IPS-18c (cell line): ENCODE measurements at regions not wholly inside any gene's neighbourhood (a gene's known extent, or its start where the extent isn't known, plus 50 kb on each side); places are given as distances from the start of the nearest gene placed in this dataset.

ENCODE experiments used
- H3K4me3 ChIP-seq: 2 replicates; pipeline ENCODE4 v1.7.0; 2013; ENCODE audit warnings: low read depth, mild to moderate bottlenecking, low read length, moderate library complexity; ENCODE audit not compliant: insufficient read depth
- H3K9me3 ChIP-seq: one replicate; pipeline ENCODE4 v1.6.1; 2013; ENCODE audit warnings: mild to moderate bottlenecking, low read length, moderate library complexity; ENCODE audit not compliant: control insufficient read depth, insufficient read depth

GRCh38 chr10:10803278-10803677 is 214.4 kb upstream of the CELF2 start:
- H3K9me3 ChIP-seq = no peaks in the 10 kb centered on the region
- H3K4me3 ChIP-seq = no peak overlapping the region

- Histone ChIP-seq H3K4me3 (no peak overlapping the region), H3K9me3 (no peaks in the 10 kb centered on the region)
Measured at GRCh38 chr10:10804061-10804460, 213.6 kb upstream of the CELF2 start.

- H3K4me3 ChIP-seq = no peak overlapping the region
- H3K9me3 ChIP-seq = no peaks in the 10 kb centered on the region
Measured at GRCh38 chr10:10804998-10805740, 212.5 kb upstream of the CELF2 start.

- Histone ChIP-seq H3K4me3 (no peak overlapping the region), H3K9me3 (no peaks in the 10 kb centered on the region)
Measured at GRCh38 chr10:10807106-10807505, 210.6 kb upstream of the CELF2 start.

GRCh38 chr10:10811562-10811961 is 206.1 kb upstream of the CELF2 start:
- H3K9me3 ChIP-seq = no peaks in the 10 kb centered on the region
- no peak overlapping the region for H3K4me3 ChIP-seq

- Histone ChIP-seq H3K4me3 (no peak overlapping the region), H3K9me3 (no peaks in the 10 kb centered on the region)
Measured at GRCh38 chr10:10813656-10814055, 204.0 kb upstream of the CELF2 start.

GRCh38 chr10:10814069-10814468 is 203.6 kb upstream of the CELF2 start:
- H3K4me3 ChIP-seq = no peak overlapping the region
- no peaks in the 10 kb centered on the region for H3K9me3 ChIP-seq

- Histone ChIP-seq H3K4me3 (no peak overlapping the region), H3K9me3 (peaks cover 4% of the 10 kb centered on the region)
Measured at GRCh38 chr10:10816447-10816846, 201.2 kb upstream of the CELF2 start.

- Histone ChIP-seq H3K9me3 (peaks cover 4% of the 10 kb centered on the region), H3K4me3 (no peak overlapping the region)
Measured at GRCh38 chr10:10817609-10818008, 200.1 kb upstream of the CELF2 start.

DNA sequence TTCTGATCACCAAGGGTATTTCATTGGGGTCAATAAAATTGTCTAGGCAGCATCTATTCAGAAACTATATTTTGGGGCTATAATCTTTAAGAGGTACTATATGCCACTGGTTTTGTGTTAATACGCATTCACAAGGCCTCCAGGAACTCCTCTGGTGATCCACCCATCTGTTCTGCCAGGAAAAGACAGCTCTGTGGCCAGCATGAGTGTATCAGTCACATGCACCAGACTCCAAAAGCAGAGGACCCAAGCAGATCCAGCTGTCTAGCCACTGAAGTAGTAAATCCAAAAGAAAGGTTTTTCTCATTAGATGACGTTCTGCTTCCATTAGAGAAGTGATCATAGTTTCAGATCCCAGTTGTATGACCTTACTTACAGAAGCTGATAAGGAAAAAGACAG is 199.6 kb upstream of the CELF2 start:
- H3K4me3 ChIP-seq = no peak overlapping the region
- peaks cover 4% of the 10 kb centered on the region for H3K9me3 ChIP-seq

DNA sequence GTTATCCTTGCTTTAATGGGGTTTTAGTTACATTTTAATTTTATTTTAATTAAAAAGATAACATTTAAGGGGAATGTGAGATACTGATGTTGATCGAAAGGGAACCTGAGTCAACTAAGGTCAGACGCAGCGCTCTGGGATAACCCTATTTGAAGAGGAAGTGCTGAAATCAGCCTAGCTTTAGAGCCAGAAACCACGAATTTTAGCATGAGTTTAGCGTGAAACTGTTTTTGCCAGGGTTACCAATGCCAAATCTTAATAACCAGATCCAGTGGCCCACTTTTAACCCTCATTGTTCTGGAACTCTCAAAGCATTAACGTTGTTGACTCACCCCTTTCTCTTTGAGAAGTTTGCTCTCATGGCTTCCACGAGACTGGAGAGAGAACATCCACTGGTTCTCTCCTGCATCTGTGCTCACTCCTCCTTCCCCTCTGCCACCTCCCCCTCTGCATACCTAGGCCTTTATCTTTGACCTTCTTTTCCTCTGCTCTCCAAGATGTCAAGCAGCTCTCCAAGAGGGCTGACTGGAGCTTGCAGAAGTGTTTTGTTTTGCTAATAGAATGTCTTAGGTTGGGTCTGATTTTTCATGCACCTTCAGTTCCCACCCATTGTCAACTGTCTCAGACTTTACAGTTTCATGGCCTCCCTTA is 198.3 kb upstream of the CELF2 start:
- no peak overlapping the region for H3K4me3 ChIP-seq

GRCh38 chr10:10821926-10822325 is 195.7 kb upstream of the CELF2 start:
- H3K9me3 ChIP-seq = peaks cover 4% of the 10 kb centered on the region
- no peak overlapping the region for H3K4me3 ChIP-seq

More for the DNA sequence above, 198.3 kb upstream of the CELF2 start:
- H3K9me3 ChIP-seq = peaks cover 4% of the 10 kb centered on the region

- Histone ChIP-seq H3K4me3 (no peak overlapping the region), H3K9me3 (peaks cover 4% of the 10 kb centered on the region)
Measured at GRCh38 chr10:10824591-10825148, 193.0 kb upstream of the CELF2 start.

GRCh38 chr10:10826125-10826524 is 191.5 kb upstream of the CELF2 start:
- H3K9me3 ChIP-seq = no peaks in the 10 kb centered on the region
- H3K4me3 ChIP-seq = no peak overlapping the region

DNA sequence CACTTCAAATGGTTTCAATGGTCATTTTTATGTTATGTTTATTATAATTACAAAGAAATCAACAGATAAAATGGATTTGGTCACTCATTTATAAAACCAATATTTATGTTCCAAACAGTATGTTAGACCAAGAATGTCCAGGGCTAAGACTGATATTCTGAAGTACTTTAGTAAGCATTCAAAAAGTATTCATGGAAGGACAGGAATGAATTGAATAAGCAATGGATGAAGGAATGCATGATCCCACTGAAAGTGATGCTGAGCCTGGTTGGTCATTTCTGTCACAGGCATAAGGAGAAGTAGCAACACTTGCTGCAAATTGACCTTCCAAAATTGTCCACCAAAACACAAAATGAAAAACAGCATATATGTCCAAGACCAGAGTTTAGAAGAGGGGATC is 189.0 kb upstream of the CELF2 start:
- no peaks in the 10 kb centered on the region for H3K9me3 ChIP-seq
- H3K4me3 ChIP-seq = no peak overlapping the region

DNA sequence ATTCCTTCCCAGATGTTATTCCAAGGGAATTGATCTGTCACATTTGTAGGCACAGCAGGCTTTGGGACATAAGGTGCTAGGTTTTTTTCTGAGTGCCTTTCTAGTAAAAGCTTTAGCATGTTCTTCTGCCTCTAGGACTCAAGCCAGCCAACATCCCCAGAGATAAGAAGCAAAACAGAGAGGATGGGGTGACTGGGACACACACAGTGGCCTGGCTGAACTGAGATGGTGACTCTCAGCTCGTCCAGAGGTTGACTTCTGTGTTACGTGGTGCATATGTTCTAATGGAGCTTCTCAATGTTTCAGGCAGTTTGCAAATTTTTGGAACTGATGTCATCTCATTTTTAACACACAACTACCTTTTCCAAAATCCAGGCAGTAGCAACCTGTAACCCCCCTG is 188.1 kb upstream of the CELF2 start:
- H3K9me3 ChIP-seq = no peaks in the 10 kb centered on the region
- no peak overlapping the region for H3K4me3 ChIP-seq

GRCh38 chr10:10830293-10830986 is 187.2 kb upstream of the CELF2 start:
- H3K4me3 ChIP-seq = no peak overlapping the region

DNA sequence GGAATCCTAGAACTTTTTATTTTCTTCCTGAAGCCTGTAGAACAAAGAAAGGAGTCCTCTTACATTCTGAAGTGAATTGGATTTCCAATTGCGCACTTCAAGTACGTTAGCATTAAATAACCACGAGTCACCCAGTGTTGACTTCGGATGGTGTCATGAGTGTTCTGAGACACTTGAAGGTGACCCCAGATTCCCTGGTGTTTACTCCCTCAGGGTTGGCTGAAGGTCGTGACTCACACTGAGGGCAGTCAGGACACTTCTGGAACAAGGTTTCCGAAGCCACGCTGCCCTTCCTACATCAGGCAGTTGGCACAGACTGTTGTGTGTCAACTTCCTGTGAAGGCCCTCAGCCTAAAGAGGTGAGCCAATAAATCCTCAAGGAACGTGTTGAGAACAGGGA is 186.6 kb upstream of the CELF2 start:
- Histone ChIP-seq H3K4me3 (no peak overlapping the region), H3K9me3 (no peaks in the 10 kb centered on the region)

More at GRCh38 chr10:10830293-10830986, 187.2 kb upstream of the CELF2 start:
- H3K9me3 ChIP-seq = no peaks in the 10 kb centered on the region
